K562 (cell line): ENCODE measurements at regions not wholly inside any gene's neighbourhood (a gene's known extent, or its start where the extent isn't known, plus 50 kb on each side); places are given as distances from the start of the nearest gene placed in this dataset.

ENCODE experiments used
- BRD9 ChIP-seq: fragments of 450-650 bp; IDR thresholded peaks from 2 replicates; pipeline ENCODE4 v1.6.1; 2018; ENCODE audit warnings: low read depth; ENCODE audit not compliant: partially characterized antibody
- EP300 ChIP-seq: IDR thresholded peaks from 2 replicates; pipeline ENCODE4 v1.6.1; 2012; ENCODE audit warnings: low read length, improper control_type of control experiment
- PHF8 ChIP-seq: fragments of 200-600 bp; sonication (generic); IDR thresholded peaks from 2 replicates; pipeline ENCODE4 v1.6.1; 2012; ENCODE audit warnings: mixed run types, mild to moderate bottlenecking, inconsistent platforms, low read length, moderate library complexity, borderline replicate concordance
- POLR2A ChIP-seq: fragments of 450-650 bp; conservative IDR thresholded peaks from 2 replicates; pipeline ENCODE4 v1.6.1; 2016
- SMARCA4 ChIP-seq: fragments of 450-650 bp; IDR thresholded peaks from 2 replicates; pipeline ENCODE4 v1.6.1; 2016
- TCF7 ChIP-seq: sonication (generic); IDR thresholded peaks from 2 replicates; pipeline ENCODE4 v1.6.1; 2016; ENCODE audit warnings: antibody characterized with exemption, borderline replicate concordance
- ZNF707 ChIP-seq: fragments of 250-450 bp; sonication (Bioruptor Pico); conservative IDR thresholded peaks from 2 replicates; pipeline ENCODE4 v1.8.0; 2022; ENCODE audit warnings: inconsistent platforms, mild to moderate bottlenecking, moderate library complexity
- TF ChIP-seq, protein P1 (sequence below), 3 experiments: IDR thresholded peaks in 2 of 3; conservative IDR thresholded peaks in 1 of 3; 2 replicates each; pipeline ENCODE4 v1.5.1; 2011 to 2012; ENCODE audit warnings: low read length in 3 of 3, mild to moderate bottlenecking in 3 of 3, control low read depth in 2 of 3, improper control_type of control experiment in 1 of 3, inconsistent platforms in 1 of 3, low read depth in 1 of 3, mixed read lengths in 1 of 3, moderate library complexity in 1 of 3; ENCODE audit not compliant: insufficient read depth in 2 of 3
- TF ChIP-seq, protein P2 (sequence below): sonication (generic); formaldehyde crosslinking; IDR thresholded peaks from 2 replicates; pipeline ENCODE4 v1.9.0; 2022; ENCODE audit warnings: mild to moderate bottlenecking, missing genetic modification reagents
- TF ChIP-seq, protein P3 (sequence below): fragments of 450-650 bp; formaldehyde crosslinking; IDR thresholded peaks from 2 replicates; pipeline ENCODE4 v1.4.0; 2020; ENCODE audit warnings: mild to moderate bottlenecking, moderate library complexity
- TF ChIP-seq, protein P4 (sequence below): fragments of 250-450 bp; sonication (Bioruptor Pico); IDR thresholded peaks from 2 replicates; pipeline ENCODE4 v1.8.0; 2021; ENCODE audit warnings: mild to moderate bottlenecking, moderate library complexity

DNA sequence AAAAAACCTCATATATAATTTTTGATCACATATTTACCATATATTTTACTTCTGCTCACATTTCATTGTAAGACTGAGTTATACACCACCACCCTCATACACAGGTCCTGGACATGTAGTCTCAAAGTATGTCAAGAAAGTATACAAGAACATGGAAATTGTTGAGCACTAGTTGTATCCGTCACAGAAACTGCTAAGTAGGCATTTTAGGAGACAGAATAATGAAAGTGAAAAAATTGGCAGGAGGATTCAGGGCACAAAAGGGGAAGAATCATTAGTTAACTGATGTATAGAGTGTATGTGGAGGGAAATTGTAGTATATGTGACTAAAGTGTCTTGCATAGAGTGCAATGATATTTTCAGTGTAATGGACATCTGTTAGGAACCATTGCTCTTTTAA, 458.8 kb downstream of the TFAP2B start:
- TF ChIP-seq, protein P1, sequence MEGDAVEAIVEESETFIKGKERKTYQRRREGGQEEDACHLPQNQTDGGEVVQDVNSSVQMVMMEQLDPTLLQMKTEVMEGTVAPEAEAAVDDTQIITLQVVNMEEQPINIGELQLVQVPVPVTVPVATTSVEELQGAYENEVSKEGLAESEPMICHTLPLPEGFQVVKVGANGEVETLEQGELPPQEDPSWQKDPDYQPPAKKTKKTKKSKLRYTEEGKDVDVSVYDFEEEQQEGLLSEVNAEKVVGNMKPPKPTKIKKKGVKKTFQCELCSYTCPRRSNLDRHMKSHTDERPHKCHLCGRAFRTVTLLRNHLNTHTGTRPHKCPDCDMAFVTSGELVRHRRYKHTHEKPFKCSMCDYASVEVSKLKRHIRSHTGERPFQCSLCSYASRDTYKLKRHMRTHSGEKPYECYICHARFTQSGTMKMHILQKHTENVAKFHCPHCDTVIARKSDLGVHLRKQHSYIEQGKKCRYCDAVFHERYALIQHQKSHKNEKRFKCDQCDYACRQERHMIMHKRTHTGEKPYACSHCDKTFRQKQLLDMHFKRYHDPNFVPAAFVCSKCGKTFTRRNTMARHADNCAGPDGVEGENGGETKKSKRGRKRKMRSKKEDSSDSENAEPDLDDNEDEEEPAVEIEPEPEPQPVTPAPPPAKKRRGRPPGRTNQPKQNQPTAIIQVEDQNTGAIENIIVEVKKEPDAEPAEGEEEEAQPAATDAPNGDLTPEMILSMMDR (IDR thresholded peaks at IDR 0.05 in 2 of 3, conservative IDR thresholded peaks at IDR 0.05 in 1 of 3; ENCODE audit: insufficient read depth in 2 of 3, low read depth in 1 of 3, low read length in 3 of 3) = no peak
- TF ChIP-seq BRD9 (no peak), TCF7 (no peak), POLR2A (no peak), ZNF707 (CRISPR knock-in tag) (no peak), PHF8 (no peak), EP300 (no peak), SMARCA4 (no peak)
- TF ChIP-seq, protein P2, sequence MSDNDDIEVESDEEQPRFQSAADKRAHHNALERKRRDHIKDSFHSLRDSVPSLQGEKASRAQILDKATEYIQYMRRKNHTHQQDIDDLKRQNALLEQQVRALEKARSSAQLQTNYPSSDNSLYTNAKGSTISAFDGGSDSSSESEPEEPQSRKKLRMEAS (CRISPR knock-in tag) = no peak
- TF ChIP-seq, protein P3, sequence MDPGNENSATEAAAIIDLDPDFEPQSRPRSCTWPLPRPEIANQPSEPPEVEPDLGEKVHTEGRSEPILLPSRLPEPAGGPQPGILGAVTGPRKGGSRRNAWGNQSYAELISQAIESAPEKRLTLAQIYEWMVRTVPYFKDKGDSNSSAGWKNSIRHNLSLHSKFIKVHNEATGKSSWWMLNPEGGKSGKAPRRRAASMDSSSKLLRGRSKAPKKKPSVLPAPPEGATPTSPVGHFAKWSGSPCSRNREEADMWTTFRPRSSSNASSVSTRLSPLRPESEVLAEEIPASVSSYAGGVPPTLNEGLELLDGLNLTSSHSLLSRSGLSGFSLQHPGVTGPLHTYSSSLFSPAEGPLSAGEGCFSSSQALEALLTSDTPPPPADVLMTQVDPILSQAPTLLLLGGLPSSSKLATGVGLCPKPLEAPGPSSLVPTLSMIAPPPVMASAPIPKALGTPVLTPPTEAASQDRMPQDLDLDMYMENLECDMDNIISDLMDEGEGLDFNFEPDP (CRISPR knock-in tag) = no peak
- TF ChIP-seq, protein P4, sequence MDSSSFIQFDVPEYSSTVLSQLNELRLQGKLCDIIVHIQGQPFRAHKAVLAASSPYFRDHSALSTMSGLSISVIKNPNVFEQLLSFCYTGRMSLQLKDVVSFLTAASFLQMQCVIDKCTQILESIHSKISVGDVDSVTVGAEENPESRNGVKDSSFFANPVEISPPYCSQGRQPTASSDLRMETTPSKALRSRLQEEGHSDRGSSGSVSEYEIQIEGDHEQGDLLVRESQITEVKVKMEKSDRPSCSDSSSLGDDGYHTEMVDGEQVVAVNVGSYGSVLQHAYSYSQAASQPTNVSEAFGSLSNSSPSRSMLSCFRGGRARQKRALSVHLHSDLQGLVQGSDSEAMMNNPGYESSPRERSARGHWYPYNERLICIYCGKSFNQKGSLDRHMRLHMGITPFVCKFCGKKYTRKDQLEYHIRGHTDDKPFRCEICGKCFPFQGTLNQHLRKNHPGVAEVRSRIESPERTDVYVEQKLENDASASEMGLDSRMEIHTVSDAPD = no peak
